Neural crest cell (in vitro differentiated cells): ENCODE measurements at regions not wholly inside any gene's neighbourhood (a gene's known extent, or its start where the extent isn't known, plus 50 kb on each side); places are given as distances from the start of the nearest gene placed in this dataset.

Experiments used
- DNase-seq: peaks from one replicate; pipeline ENCODE4 v3.0.0; 2021; ENCODE audit warnings: low read depth, mixed read lengths, low spot score
- H3K27ac Mint-ChIP-seq: one replicate; pipeline ENCODE4 v1.8.0; 2021; ENCODE audit warnings: mild to moderate bottlenecking, mixed read lengths; ENCODE audit not compliant: unreplicated experiment
- H3K27me3 Mint-ChIP-seq: 2 replicates; pipeline ENCODE4 v1.8.0; 2021; ENCODE audit warnings: low read depth, mild to moderate bottlenecking, mixed read lengths
- H3K36me3 Mint-ChIP-seq: 2 replicates; pipeline ENCODE4 v1.8.0; 2021; ENCODE audit warnings: low read depth, mild to moderate bottlenecking, mixed read lengths
- H3K4me1 Mint-ChIP-seq: 2 replicates; pipeline ENCODE4 v1.8.0; 2021; ENCODE audit warnings: mixed read lengths
- H3K4me3 Mint-ChIP-seq: one replicate; pipeline ENCODE4 v1.8.0; 2021; ENCODE audit warnings: mild to moderate bottlenecking, mixed read lengths
- H3K9me3 Mint-ChIP-seq: 2 replicates; pipeline ENCODE4 v1.8.0; 2021; ENCODE audit warnings: mixed read lengths
- TF ChIP-seq, protein P1 (sequence below): fragments of 200-600 bp; sonication (generic); conservative IDR thresholded peaks from 2 replicates; pipeline ENCODE4 v1.5.0; 2021; ENCODE audit warnings: antibody characterized with exemption, mild to moderate bottlenecking

GRCh38 chr1:30034627-30035521 is 688.5 kb downstream of the MATN1 start:
- H3K9me3 Mint-ChIP-seq, result peaks cover 6% of the 10 kb centered on the region
- H3K36me3 Mint-ChIP-seq, result no peaks in the 10 kb centered on the region
- peaks cover 5% of the 10 kb centered on the region for H3K27me3 Mint-ChIP-seq
- H3K27ac Mint-ChIP-seq, result no peak overlapping the region
- TF ChIP-seq, protein P1, sequence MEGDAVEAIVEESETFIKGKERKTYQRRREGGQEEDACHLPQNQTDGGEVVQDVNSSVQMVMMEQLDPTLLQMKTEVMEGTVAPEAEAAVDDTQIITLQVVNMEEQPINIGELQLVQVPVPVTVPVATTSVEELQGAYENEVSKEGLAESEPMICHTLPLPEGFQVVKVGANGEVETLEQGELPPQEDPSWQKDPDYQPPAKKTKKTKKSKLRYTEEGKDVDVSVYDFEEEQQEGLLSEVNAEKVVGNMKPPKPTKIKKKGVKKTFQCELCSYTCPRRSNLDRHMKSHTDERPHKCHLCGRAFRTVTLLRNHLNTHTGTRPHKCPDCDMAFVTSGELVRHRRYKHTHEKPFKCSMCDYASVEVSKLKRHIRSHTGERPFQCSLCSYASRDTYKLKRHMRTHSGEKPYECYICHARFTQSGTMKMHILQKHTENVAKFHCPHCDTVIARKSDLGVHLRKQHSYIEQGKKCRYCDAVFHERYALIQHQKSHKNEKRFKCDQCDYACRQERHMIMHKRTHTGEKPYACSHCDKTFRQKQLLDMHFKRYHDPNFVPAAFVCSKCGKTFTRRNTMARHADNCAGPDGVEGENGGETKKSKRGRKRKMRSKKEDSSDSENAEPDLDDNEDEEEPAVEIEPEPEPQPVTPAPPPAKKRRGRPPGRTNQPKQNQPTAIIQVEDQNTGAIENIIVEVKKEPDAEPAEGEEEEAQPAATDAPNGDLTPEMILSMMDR, result no peak
- DNase-seq, result no peak
- H3K4me3 Mint-ChIP-seq, result no peak overlapping the region
- no peaks in the 10 kb centered on the region for H3K4me1 Mint-ChIP-seq

- no peak for DNase-seq
- peaks cover 6% of the 10 kb centered on the region for H3K9me3 Mint-ChIP-seq
- H3K27ac Mint-ChIP-seq, result no peak overlapping the region
- no peaks in the 10 kb centered on the region for H3K4me1 Mint-ChIP-seq
- no peak overlapping the region for H3K4me3 Mint-ChIP-seq
- peaks cover 5% of the 10 kb centered on the region for H3K27me3 Mint-ChIP-seq
- no peaks in the 10 kb centered on the region for H3K36me3 Mint-ChIP-seq
- TF ChIP-seq, protein P1, result no peak
Observed at GRCh38 chr1:30034105-30034626, 689.2 kb downstream of the MATN1 start.

DNA sequence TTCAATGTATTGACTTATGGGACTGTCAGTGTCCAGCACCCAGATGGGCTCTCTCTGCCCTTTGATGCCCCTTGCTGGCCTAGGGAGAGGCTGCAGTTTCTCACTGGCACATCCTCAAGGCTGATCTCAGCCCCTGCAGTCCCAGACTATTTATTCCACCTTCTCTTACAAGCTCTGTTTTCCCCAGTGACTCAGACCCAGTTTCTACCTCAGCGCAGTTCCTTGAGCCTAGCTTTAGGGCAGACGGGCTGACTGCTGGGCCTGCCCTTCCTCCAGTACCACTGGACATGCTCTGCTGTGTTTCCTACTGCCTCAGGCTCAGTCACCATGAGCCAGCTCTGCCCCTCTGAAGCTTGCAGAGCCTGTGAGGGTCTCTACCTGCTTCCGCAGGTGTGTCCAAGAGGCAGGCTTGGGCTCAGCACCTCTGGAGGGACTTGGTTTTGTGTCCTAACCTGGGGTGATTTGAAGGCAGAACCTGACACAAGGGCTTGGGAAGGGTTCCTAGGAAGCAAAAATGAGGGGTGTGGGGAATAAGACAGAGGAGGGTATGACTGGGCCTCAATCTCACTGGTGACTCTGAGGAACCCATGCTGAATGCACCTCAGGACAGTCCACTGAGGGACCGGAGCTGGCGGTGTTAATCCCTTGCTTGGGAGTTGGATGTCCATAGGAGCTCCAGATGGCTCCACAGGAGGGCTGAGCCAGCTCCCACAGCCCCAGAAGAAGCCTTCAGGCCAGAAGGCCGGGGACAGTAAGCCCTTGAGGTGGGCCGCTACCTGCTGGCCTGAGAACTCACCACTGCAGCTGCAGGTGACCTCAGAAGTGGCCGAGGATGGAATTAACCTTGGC is 689.9 kb downstream of the MATN1 start:
- Mint-ChIP-seq H3K27ac (no peak overlapping the region), H3K4me1 (no peaks in the 10 kb centered on the region), H3K9me3 (peaks cover 6% of the 10 kb centered on the region), H3K36me3 (no peaks in the 10 kb centered on the region), H3K4me3 (no peak overlapping the region), H3K27me3 (peaks cover 5% of the 10 kb centered on the region)
- TF ChIP-seq, protein P1, result no peak
- DNase-seq, result no peak

DNA sequence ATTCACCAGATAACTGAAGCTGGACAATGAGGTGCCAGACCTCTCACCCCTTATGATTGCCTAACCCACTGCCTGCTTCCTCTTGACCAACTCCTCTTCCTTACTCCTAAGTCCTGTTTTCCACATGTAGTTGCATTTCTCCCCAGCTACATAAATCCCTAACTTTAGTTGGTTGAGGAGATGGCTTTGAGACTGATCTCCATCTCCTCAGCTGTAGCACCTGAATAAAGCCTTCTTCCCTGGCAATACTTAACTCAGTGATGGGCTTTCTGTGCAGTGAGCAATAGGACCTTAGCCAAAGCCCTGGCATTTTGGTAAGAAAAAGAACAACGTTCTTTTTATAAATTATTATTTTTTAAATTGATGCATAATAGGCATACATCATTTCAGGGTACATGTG is 691.1 kb downstream of the MATN1 start:
- H3K27ac Mint-ChIP-seq, result no peak overlapping the region
- no peaks in the 10 kb centered on the region for H3K4me1 Mint-ChIP-seq
- no peaks in the 10 kb centered on the region for H3K36me3 Mint-ChIP-seq
- no peak for DNase-seq
- H3K9me3 Mint-ChIP-seq, result peaks cover 6% of the 10 kb centered on the region
- TF ChIP-seq, protein P1, result no peak
- no peak overlapping the region for H3K4me3 Mint-ChIP-seq
- H3K27me3 Mint-ChIP-seq, result peaks cover 8% of the 10 kb centered on the region

- Mint-ChIP-seq H3K4me1 (no peaks in the 10 kb centered on the region), H3K27me3 (peaks cover 8% of the 10 kb centered on the region), H3K4me3 (no peak overlapping the region), H3K9me3 (peaks cover 6% of the 10 kb centered on the region), H3K27ac (no peak overlapping the region), H3K36me3 (no peaks in the 10 kb centered on the region)
- TF ChIP-seq, protein P1, result no peak
- no peak for DNase-seq
Observed at GRCh38 chr1:30029677-30030076, 693.7 kb downstream of the MATN1 start.
